Caco-2 (cell line): ENCODE measurements at regions not wholly inside any gene's neighbourhood (a gene's known extent, or its start where the extent isn't known, plus 50 kb on each side); places are given as distances from the start of the nearest gene placed in this dataset.

ENCODE experiments used
- BruUV-seq: library from RNA; stranded (reverse); fragments of 400-500 nt; replicated peaks from 2 replicates; lab custom pipeline; 2021; lab: Mats Ljungman, UMichigan
- CTCF ChIA-PET: fragments of 300-600 bp; sonication (Branson Sonifier 250); formaldehyde crosslinking; loops from one replicate; lab custom pipeline; 2022; ENCODE audit warnings: antibody characterized with exemption; lab: Charles Lee
- POLR2A ChIA-PET: fragments of 300-600 bp; sonication (Branson Sonifier 250); formaldehyde crosslinking; loops from one replicate; lab custom pipeline; 2022; ENCODE audit warnings: antibody characterized with exemption; lab: Charles Lee
- DNase-seq, 2 experiments: peaks; one replicate each; pipeline versions ENCODE4 v3.0.0 to v3.0.0-alpha.2; 2020 to 2022
- H3K27me3 ChIP-seq: replicated peaks from 2 replicates; pipeline ENCODE4 v1.6.0; 2011; ENCODE audit warnings: low read length; ENCODE audit not compliant: control insufficient read depth, insufficient read depth
- H3K36me3 ChIP-seq: 2 replicates; pipeline ENCODE4 v1.5.1; 2011; ENCODE audit warnings: low read length; ENCODE audit not compliant: control insufficient read depth, insufficient read depth
- H3K4me1 ChIP-seq: fragments of 250-450 bp; sonication (Bioruptor Pico); 2 replicates; pipeline ENCODE4 v1.5.1; 2020; ENCODE audit warnings: mild to moderate bottlenecking
- H3K4me3 ChIP-seq: 2 replicates; pipeline ENCODE4 v1.5.1; 2011; ENCODE audit warnings: low read depth, mild to moderate bottlenecking, control low read depth, low read length
- H3K9me3 ChIP-seq: fragments of 250-450 bp; sonication (Bioruptor Pico); 2 replicates; pipeline ENCODE4 v1.5.1; 2020; ENCODE audit warnings: mild to moderate bottlenecking, moderate library complexity
- H3K27ac Mint-ChIP-seq: one replicate; pipeline ENCODE4 v1.8.0; 2022; ENCODE audit warnings: mixed read lengths; ENCODE audit not compliant: unreplicated experiment
- H3K27me3 Mint-ChIP-seq: one replicate; pipeline ENCODE4 v1.8.0; 2022; ENCODE audit warnings: mixed read lengths; ENCODE audit not compliant: insufficient read depth, unreplicated experiment
- H3K36me3 Mint-ChIP-seq: one replicate; pipeline ENCODE4 v1.8.0; 2022; ENCODE audit warnings: mild to moderate bottlenecking, mixed read lengths; ENCODE audit not compliant: insufficient read depth, unreplicated experiment
- H3K4me1 Mint-ChIP-seq: one replicate; pipeline ENCODE4 v1.8.0; 2022; ENCODE audit warnings: low read depth, mixed read lengths; ENCODE audit not compliant: unreplicated experiment
- H3K4me3 Mint-ChIP-seq: one replicate; pipeline ENCODE4 v1.8.0; 2022; ENCODE audit warnings: mild to moderate bottlenecking, moderate library complexity, mixed read lengths; ENCODE audit not compliant: unreplicated experiment
- H3K9me3 Mint-ChIP-seq: one replicate; pipeline ENCODE4 v1.8.0; 2022; ENCODE audit warnings: mixed read lengths; ENCODE audit not compliant: unreplicated experiment
- CTCF ChIP-seq, 2 experiments: fragments of 200-600 bp in 1 of 2; IDR thresholded peaks; 1 replicate in 1 of 2; 2 replicates in 1 of 2; pipeline versions ENCODE4 v1.5.1 to v1.8.0; 2011 to 2022; ENCODE audit warnings: antibody characterized with exemption in 1 of 2, control low read depth in 1 of 2, inconsistent platforms in 1 of 2, low read depth in 1 of 2, low read length in 1 of 2, mild to moderate bottlenecking in 1 of 2, moderate library complexity in 1 of 2; ENCODE audit not compliant: insufficient read depth in 1 of 2, severe bottlenecking in 1 of 2, unreplicated experiment in 1 of 2
- intact Hi-C: fragments of 100-400 bp; cut with micrococcal nuclease; formaldehyde crosslinking; loops from one replicate; pipeline ENCODE4 v1.10.0; 2022; ENCODE audit not compliant: unreplicated experiment

GRCh38 chr4:4775493-4776004, 83.9 kb upstream of the MSX1 start:
- DNase-seq = no peak
- no peak overlapping the region for H3K4me3 ChIP-seq
- no peaks in the 10 kb centered on the region for H3K9me3 ChIP-seq
- POLR2A ChIA-PET = no interaction called here
- intact Hi-C loops = no loop called here
- CTCF ChIA-PET = interaction anchor here (0.6 kb wide), 1 partner anchor 71 kb away, joined by 3 read pairs; no protein-coding TSS in a partner anchor
- Mint-ChIP-seq H3K27ac (no peak overlapping the region), H3K36me3 (no peaks in the 10 kb centered on the region), H3K4me3 (no peak overlapping the region), H3K9me3 (no peaks in the 10 kb centered on the region), H3K4me1 (no peaks in the 10 kb centered on the region), H3K27me3 (no peaks in the 10 kb centered on the region)
- no peaks in the 10 kb centered on the region for H3K27me3 ChIP-seq
- no peak for TF ChIP-seq CTCF (IDR thresholded peaks at IDR 0.05; ENCODE audit: insufficient read depth in 1 of 2, low read depth in 1 of 2, low read length in 1 of 2, severe bottlenecking in 1 of 2, unreplicated experiment in 1 of 2)
- no peaks in the 10 kb centered on the region for H3K4me1 ChIP-seq
- no peaks in the 10 kb centered on the region for H3K36me3 ChIP-seq
- BruUV-seq = no TSS peak

DNA sequence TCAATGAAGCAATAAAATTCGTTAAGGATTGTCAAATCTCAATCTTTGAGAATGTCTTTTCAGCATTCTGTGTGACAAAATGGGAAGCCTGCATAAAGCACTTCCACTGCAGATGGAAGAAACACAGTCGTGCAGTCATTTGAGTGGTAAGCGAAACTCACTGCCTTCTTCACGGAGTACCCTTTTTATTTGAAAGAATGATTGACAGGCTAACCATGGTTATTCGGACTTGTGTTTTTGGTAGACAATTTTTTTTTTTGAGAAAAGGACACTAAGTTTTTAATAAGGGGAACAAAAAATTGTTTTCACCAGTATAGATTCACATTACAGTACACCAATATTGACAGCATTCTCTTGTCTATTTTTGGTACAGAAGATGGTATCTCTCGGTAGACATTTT, 86.9 kb upstream of the MSX1 start:
- Mint-ChIP-seq H3K27ac (no peak overlapping the region), H3K4me1 (no peaks in the 10 kb centered on the region), H3K4me3 (no peak overlapping the region), H3K36me3 (no peaks in the 10 kb centered on the region), H3K27me3 (no peaks in the 10 kb centered on the region), H3K9me3 (no peaks in the 10 kb centered on the region)
- intact Hi-C loops = no loop called here
- no peaks in the 10 kb centered on the region for H3K36me3 ChIP-seq
- H3K27me3 ChIP-seq = no peaks in the 10 kb centered on the region
- H3K4me3 ChIP-seq = no peak overlapping the region
- no peak for DNase-seq
- CTCF ChIA-PET = no interaction called here
- TF ChIP-seq CTCF (IDR thresholded peaks at IDR 0.05; ENCODE audit: insufficient read depth in 1 of 2, low read depth in 1 of 2, low read length in 1 of 2, severe bottlenecking in 1 of 2, unreplicated experiment in 1 of 2) = no peak
- BruUV-seq = no TSS peak
- POLR2A ChIA-PET = no interaction called here
- no peaks in the 10 kb centered on the region for H3K4me1 ChIP-seq
- H3K9me3 ChIP-seq = no peaks in the 10 kb centered on the region

- no peak overlapping the region for H3K27ac Mint-ChIP-seq
- Histone ChIP-seq H3K9me3 (no peaks in the 10 kb centered on the region), H3K36me3 (no peaks in the 10 kb centered on the region), H3K4me1 (no peaks in the 10 kb centered on the region), H3K4me3 (no peak overlapping the region), H3K27me3 (no peaks in the 10 kb centered on the region)
- H3K27me3 Mint-ChIP-seq = no peaks in the 10 kb centered on the region
- BruUV-seq = no TSS peak
- ChIA-PET POLR2A (no interaction called here), CTCF (no interaction called here)
- H3K9me3 Mint-ChIP-seq = no peaks in the 10 kb centered on the region
- H3K4me3 Mint-ChIP-seq = no peak overlapping the region
- H3K4me1 Mint-ChIP-seq = no peaks in the 10 kb centered on the region
- intact Hi-C loops = no loop called here
- no peaks in the 10 kb centered on the region for H3K36me3 Mint-ChIP-seq
- DNase-seq = no peak
- no peak for TF ChIP-seq CTCF (IDR thresholded peaks at IDR 0.05; ENCODE audit: insufficient read depth in 1 of 2, low read depth in 1 of 2, low read length in 1 of 2, severe bottlenecking in 1 of 2, unreplicated experiment in 1 of 2)
These were observed 88.3 kb upstream of the MSX1 start for GRCh38 chr4:4771160-4771559.
